OCI-LY7 (cell line): ENCODE measurements at regions not wholly inside any gene's neighbourhood (a gene's known extent, or its start where the extent isn't known, plus 50 kb on each side); places are given as distances from the start of the nearest gene placed in this dataset.

Source experiments
- BruUV-seq: library from RNA; stranded (reverse); fragments of 400-500 nt; replicated peaks from 2 replicates; lab custom pipeline; 2021; lab: Mats Ljungman, UMichigan
- CTCF ChIA-PET: fragments of 300-600 bp; sonication (Branson Sonifier 250); formaldehyde crosslinking; loops from one replicate; lab custom pipeline; 2022; ENCODE audit warnings: antibody characterized with exemption; ENCODE audit not compliant: unreplicated experiment; lab: Charles Lee
- POLR2A ChIA-PET: fragments of 300-600 bp; sonication (Branson Sonifier 250); formaldehyde crosslinking; loops from one replicate; lab custom pipeline; 2022; ENCODE audit warnings: antibody characterized with exemption; lab: Charles Lee
- DNase-seq: peaks from one replicate; pipeline ENCODE4 v3.0.0-alpha.2; 2015; ENCODE audit warnings: low spot score
- H2AFZ ChIP-seq: fragments of 200-600 bp; sonication (generic), shearing (Covaris generic); 2 replicates; pipeline ENCODE4 v1.6.1; 2014; ENCODE audit warnings: mild to moderate bottlenecking, antibody characterized with exemption, low read length, moderate library complexity
- H3K27ac ChIP-seq: fragments of 200-600 bp; sonication (generic); 2 replicates; pipeline ENCODE4 v1.5.1; 2014; ENCODE audit warnings: mixed run types, low read depth, mild to moderate bottlenecking, moderate library complexity, low read length, inconsistent platforms; ENCODE audit not compliant: poor library complexity, severe bottlenecking
- H3K36me3 ChIP-seq: fragments of 200-600 bp; sonication (generic); 2 replicates; pipeline ENCODE4 v1.6.1; 2014; ENCODE audit warnings: mild to moderate bottlenecking, antibody characterized with exemption, low read length, moderate library complexity, mixed read lengths; ENCODE audit not compliant: insufficient read depth
- H3K4me1 ChIP-seq: fragments of 200-600 bp; sonication (generic); 2 replicates; pipeline ENCODE4 v1.5.1; 2014; ENCODE audit warnings: mild to moderate bottlenecking, low read length; ENCODE audit not compliant: insufficient read depth, poor library complexity, severe bottlenecking
- H3K4me2 ChIP-seq: fragments of 200-600 bp; sonication (generic); 2 replicates; pipeline ENCODE4 v1.6.1; 2014; ENCODE audit warnings: mild to moderate bottlenecking, low read length
- H3K4me3 ChIP-seq: fragments of 200-600 bp; sonication (generic); 2 replicates; pipeline ENCODE4 v1.5.1; 2014; ENCODE audit warnings: mild to moderate bottlenecking, low read depth, low read length; ENCODE audit not compliant: poor library complexity, severe bottlenecking
- H3K79me2 ChIP-seq: fragments of 200-600 bp; sonication (generic); 2 replicates; pipeline ENCODE4 v1.6.1; 2016; ENCODE audit warnings: low read depth, mild to moderate bottlenecking, low read length, moderate library complexity, mixed read lengths; ENCODE audit not compliant: insufficient read depth
- H3K9me2 ChIP-seq: fragments of 200-600 bp; sonication (generic); 2 replicates; pipeline ENCODE4 v1.6.1; 2016; ENCODE audit warnings: mild to moderate bottlenecking, low read length, mixed read lengths; ENCODE audit not compliant: insufficient read depth
- H3K9me3 ChIP-seq: fragments of 200-600 bp; sonication (generic); 2 replicates; pipeline ENCODE4 v1.6.1; 2014; ENCODE audit warnings: mild to moderate bottlenecking, mixed run types, low read length, mixed read lengths
- H4K20me1 ChIP-seq: fragments of 200-600 bp; sonication (generic); 2 replicates; pipeline ENCODE4 v1.6.1; 2014; ENCODE audit warnings: mild to moderate bottlenecking, antibody characterized with exemption, low read length, moderate library complexity, mixed read lengths; ENCODE audit not compliant: insufficient read depth
- EZH2phosphoT487 ChIP-seq: fragments of 200-600 bp; sonication (generic); IDR thresholded peaks from 2 replicates; pipeline ENCODE4 v1.6.1; 2018; ENCODE audit warnings: low read depth, borderline replicate concordance, mild to moderate bottlenecking, mixed run types, antibody characterized with exemption, low read length, moderate library complexity, mixed read lengths
- intact Hi-C: fragments of 100-400 bp; cut with micrococcal nuclease; formaldehyde crosslinking; loops from one replicate; pipeline ENCODE4 v1.10.0; 2022; ENCODE audit not compliant: unreplicated experiment
- TF ChIP-seq, protein P1 (sequence below): fragments of 200-600 bp; sonication (generic); conservative IDR thresholded peaks from 2 replicates; pipeline ENCODE4 v1.5.1; 2014; ENCODE audit warnings: mild to moderate bottlenecking, antibody characterized with exemption, low read length, moderate library complexity, mixed read lengths

DNA sequence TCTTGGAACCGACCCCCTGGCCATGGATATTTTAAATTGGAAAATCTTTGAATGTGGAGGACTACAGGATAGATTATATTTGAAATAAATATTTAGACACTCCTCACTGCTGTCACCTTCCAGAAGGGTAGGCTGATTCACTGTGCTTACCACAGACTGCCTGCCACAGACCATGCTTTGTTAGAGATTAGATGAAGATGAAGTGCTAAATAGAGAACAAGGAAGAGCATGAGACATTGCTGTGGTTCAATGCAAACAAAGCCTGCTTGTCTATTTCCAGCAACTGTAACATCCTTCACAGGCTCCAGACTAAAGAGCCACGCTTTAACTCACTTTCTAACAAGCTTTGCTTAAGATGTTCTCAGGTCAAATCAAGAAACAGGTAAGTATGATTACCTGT lies 81.0 kb upstream of the TMEM17 start:
- ChIA-PET CTCF (no interaction called here), POLR2A (no interaction called here)

DNA sequence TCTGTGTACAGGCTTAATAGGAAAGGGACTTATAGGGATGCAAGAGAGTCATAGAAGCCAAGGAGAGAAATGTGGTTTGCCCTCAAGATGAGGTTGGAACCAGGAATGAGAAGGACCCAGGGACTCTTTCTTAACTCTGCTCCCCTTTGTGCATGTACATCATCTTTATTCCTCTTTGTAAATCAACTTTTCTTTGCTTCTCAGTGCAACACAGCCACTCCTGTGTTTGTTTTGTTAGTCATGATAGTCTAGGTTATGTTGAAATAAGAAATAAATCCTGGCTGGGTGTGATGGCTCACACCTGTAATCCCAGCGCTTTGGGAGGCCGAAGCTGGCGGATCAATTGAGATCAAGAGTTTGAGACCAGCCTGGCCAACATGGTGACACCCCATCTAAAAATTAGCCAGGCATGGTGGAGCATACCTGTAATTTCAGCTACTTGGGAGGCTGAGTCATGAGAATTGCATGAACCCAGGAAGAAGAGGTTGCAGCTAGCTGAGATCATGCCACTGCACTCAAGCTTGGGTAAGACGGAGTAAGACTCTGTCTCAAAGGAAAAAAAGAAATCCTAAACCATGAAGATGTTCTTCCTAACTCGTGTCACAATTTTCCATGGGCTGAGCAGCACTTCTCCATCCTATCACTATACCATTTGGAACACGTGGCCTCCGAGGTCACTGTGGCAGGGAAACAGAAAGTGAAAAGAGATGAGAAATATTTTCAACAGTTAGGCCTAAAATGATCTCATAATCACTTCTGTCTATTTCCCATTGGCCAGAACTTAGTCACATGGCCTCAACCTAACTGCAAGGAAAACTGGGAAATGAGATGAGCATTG lies 73.0 kb upstream of the TMEM17 start:
- no peaks in the 10 kb centered on the region for H3K9me3 ChIP-seq
- H3K79me2 ChIP-seq, result no peaks in the 10 kb centered on the region
- H3K27ac ChIP-seq, result no peak overlapping the region
- no peaks in the 10 kb centered on the region for H3K4me1 ChIP-seq
- no peaks in the 10 kb centered on the region for H3K9me2 ChIP-seq
- intact Hi-C loops, result no loop called here
- no peak for DNase-seq
- ChIA-PET POLR2A (no interaction called here), CTCF (no interaction called here)
- no peak overlapping the region for H3K4me2 ChIP-seq
- H2AFZ ChIP-seq, result no peak overlapping the region
- no peak for TF ChIP-seq EZH2phosphoT487
- TF ChIP-seq, protein P1, sequence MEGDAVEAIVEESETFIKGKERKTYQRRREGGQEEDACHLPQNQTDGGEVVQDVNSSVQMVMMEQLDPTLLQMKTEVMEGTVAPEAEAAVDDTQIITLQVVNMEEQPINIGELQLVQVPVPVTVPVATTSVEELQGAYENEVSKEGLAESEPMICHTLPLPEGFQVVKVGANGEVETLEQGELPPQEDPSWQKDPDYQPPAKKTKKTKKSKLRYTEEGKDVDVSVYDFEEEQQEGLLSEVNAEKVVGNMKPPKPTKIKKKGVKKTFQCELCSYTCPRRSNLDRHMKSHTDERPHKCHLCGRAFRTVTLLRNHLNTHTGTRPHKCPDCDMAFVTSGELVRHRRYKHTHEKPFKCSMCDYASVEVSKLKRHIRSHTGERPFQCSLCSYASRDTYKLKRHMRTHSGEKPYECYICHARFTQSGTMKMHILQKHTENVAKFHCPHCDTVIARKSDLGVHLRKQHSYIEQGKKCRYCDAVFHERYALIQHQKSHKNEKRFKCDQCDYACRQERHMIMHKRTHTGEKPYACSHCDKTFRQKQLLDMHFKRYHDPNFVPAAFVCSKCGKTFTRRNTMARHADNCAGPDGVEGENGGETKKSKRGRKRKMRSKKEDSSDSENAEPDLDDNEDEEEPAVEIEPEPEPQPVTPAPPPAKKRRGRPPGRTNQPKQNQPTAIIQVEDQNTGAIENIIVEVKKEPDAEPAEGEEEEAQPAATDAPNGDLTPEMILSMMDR, result no peak
- BruUV-seq, result no TSS peak
- no peaks in the 10 kb centered on the region for H3K36me3 ChIP-seq
- H3K4me3 ChIP-seq, result no peak overlapping the region
- H4K20me1 ChIP-seq, result no peaks in the 10 kb centered on the region

More for the DNA sequence above, 81.0 kb upstream of the TMEM17 start:
- Histone ChIP-seq H2AFZ (no peak overlapping the region), H3K4me2 (no peak overlapping the region), H3K79me2 (no peaks in the 10 kb centered on the region), H3K9me2 (no peaks in the 10 kb centered on the region), H4K20me1 (no peaks in the 10 kb centered on the region), H3K4me3 (no peak overlapping the region), H3K27ac (no peak overlapping the region), H3K4me1 (no peaks in the 10 kb centered on the region), H3K9me3 (no peaks in the 10 kb centered on the region), H3K36me3 (no peaks in the 10 kb centered on the region)
- DNase-seq, result no peak
- intact Hi-C loops, result no loop called here
- BruUV-seq, result no TSS peak
- TF ChIP-seq EZH2phosphoT487, result no peak
- TF ChIP-seq, protein P1, result no peak
